SK-N-SH (cell line): ENCODE measurements at regions not wholly inside any gene's neighbourhood (a gene's known extent, or its start where the extent isn't known, plus 50 kb on each side); places are given as distances from the start of the nearest gene placed in this dataset.

Experiments used
- CTCF ChIA-PET: fragments of 300-600, 350-600 bp; formaldehyde crosslinking; extraction: SDS; loops from one replicate; lab custom pipeline; 2021; lab: Yijun Ruan, JAX
- POLR2A ChIA-PET: fragments of 350-600 bp; sonication (Branson Sonifier 250); formaldehyde crosslinking; extraction: SDS; loops from one replicate; lab custom pipeline; 2020; ENCODE audit warnings: antibody characterized with exemption, inconsistent platforms; lab: Yijun Ruan, JAX
- DNase-seq: peaks from one replicate; pipeline ENCODE4 v3.0.0; 2012
- H2AFZ ChIP-seq: fragments of 200-600 bp; sonication (generic); 2 replicates; pipeline ENCODE4 v1.8.1; 2016; ENCODE audit warnings: antibody characterized with exemption, mild to moderate bottlenecking, low read depth
- H3F3A ChIP-seq: fragments of 200-600 bp; sonication (generic); replicated peaks from 2 replicates; pipeline ENCODE3; 2016; ENCODE audit warnings: antibody characterized with exemption, mild to moderate bottlenecking; ENCODE audit not compliant: insufficient read depth
- H3K27ac ChIP-seq, 2 experiments: fragments of 200-500 bp in 1 of 2; fragments of 200-600 bp in 1 of 2; sonication (Bioruptor generic) in 1 of 2; sonication (generic), shearing (Covaris generic) in 1 of 2; 2 replicates each; pipeline versions ENCODE4 v1.5.1 to v1.6.1; 2014 to 2016; ENCODE audit warnings: low read depth in 2 of 2, inconsistent platforms in 1 of 2, low read length in 1 of 2, mild to moderate bottlenecking in 1 of 2, mixed read lengths in 1 of 2
- H3K27me3 ChIP-seq: fragments of 200-600 bp; sonication (generic), shearing (Covaris generic); 2 replicates; pipeline ENCODE4 v1.6.1; 2016; ENCODE audit warnings: mixed run types; ENCODE audit not compliant: insufficient read depth
- H3K36me3 ChIP-seq, 2 experiments: fragments of 200-500 bp in 1 of 2; fragments of 200-600 bp in 1 of 2; sonication (Bioruptor generic) in 1 of 2; sonication (generic) in 1 of 2; replicated peaks in 1 of 2; 2 replicates each; pipeline versions ENCODE3 to v1.5.1; 2014 to 2016; ENCODE audit warnings: low read length in 1 of 2, mild to moderate bottlenecking in 1 of 2; ENCODE audit not compliant: insufficient read depth in 2 of 2, control insufficient read depth in 1 of 2
- H3K4me1 ChIP-seq, 2 experiments: fragments of 200-500 bp in 1 of 2; fragments of 200-600 bp in 1 of 2; sonication (Bioruptor generic) in 1 of 2; sonication (generic), shearing (Covaris generic) in 1 of 2; 2 replicates each; pipeline versions ENCODE4 v1.5.1 to v1.6.1; 2014 to 2016; ENCODE audit warnings: low read depth in 1 of 2, low read length in 1 of 2, mixed run types in 1 of 2; ENCODE audit not compliant: insufficient read depth in 2 of 2, control insufficient read depth in 1 of 2
- H3K4me2 ChIP-seq: fragments of 200-600 bp; sonication (generic), shearing (Covaris generic); 2 replicates; pipeline ENCODE4 v1.6.1; 2017; ENCODE audit warnings: mixed run types
- H3K4me3 ChIP-seq, 2 experiments: fragments of 200-500 bp in 1 of 2; fragments of 200-600 bp in 1 of 2; sonication (Bioruptor generic) in 1 of 2; sonication (generic), shearing (Covaris generic) in 1 of 2; 2 replicates each; pipeline versions ENCODE4 v1.5.1 to v1.8.1; 2014 to 2016; ENCODE audit warnings: low read depth in 2 of 2, inconsistent platforms in 1 of 2, low read length in 1 of 2, mild to moderate bottlenecking in 1 of 2, mixed read lengths in 1 of 2, moderate library complexity in 1 of 2
- H3K79me2 ChIP-seq: fragments of 200-600 bp; sonication (generic); 2 replicates; pipeline ENCODE4 v1.8.1; 2017; ENCODE audit warnings: mild to moderate bottlenecking; ENCODE audit not compliant: insufficient read depth
- H3K9ac ChIP-seq: fragments of 200-600 bp; sonication (generic); 2 replicates; pipeline ENCODE4 v1.6.1; 2017; ENCODE audit warnings: mixed run types
- H3K9me2 ChIP-seq: fragments of 200-600 bp; sonication (generic); 2 replicates; pipeline ENCODE4 v1.6.1; 2017; ENCODE audit warnings: mixed run types
- H3K9me3 ChIP-seq: fragments of 200-600 bp; sonication (generic); 2 replicates; pipeline ENCODE4 v1.6.1; 2017; ENCODE audit warnings: mixed run types, mild to moderate bottlenecking, moderate library complexity
- H4K20me1 ChIP-seq: fragments of 200-600 bp; sonication (generic); 2 replicates; pipeline ENCODE4 v1.6.1; 2017; ENCODE audit warnings: mild to moderate bottlenecking, mixed run types; ENCODE audit not compliant: insufficient read depth
- ELF1 ChIP-seq: IDR thresholded peaks from 2 replicates; pipeline ENCODE4 v1.4.0; 2012
- EP300 ChIP-seq, 2 experiments: IDR thresholded peaks; 2 replicates each; pipeline versions ENCODE4 v1.4.0 to v1.6.1; 2012; ENCODE audit warnings: borderline replicate concordance in 1 of 2, low read depth in 1 of 2, low read length in 1 of 2
- FOSL2 ChIP-seq: IDR thresholded peaks from 2 replicates; pipeline ENCODE4 v1.4.0; 2012; ENCODE audit warnings: low read depth, mild to moderate bottlenecking, moderate library complexity, borderline replicate concordance
- FOXJ3 ChIP-seq: sonication (generic); formaldehyde crosslinking; IDR thresholded peaks from 2 replicates; pipeline ENCODE4 v1.5.1; 2020; ENCODE audit warnings: mild to moderate bottlenecking, missing genetic modification reagents
- FOXM1 ChIP-seq: IDR thresholded peaks from 2 replicates; pipeline ENCODE4 v1.4.0; 2012; ENCODE audit warnings: low read depth, mild to moderate bottlenecking
- GABPA ChIP-seq: IDR thresholded peaks from 2 replicates; pipeline ENCODE4 v1.4.0; 2012; ENCODE audit warnings: low read depth, mild to moderate bottlenecking
- GATA2 ChIP-seq: sonication (generic); formaldehyde crosslinking; IDR thresholded peaks from 2 replicates; pipeline ENCODE4 v1.5.0; 2020; ENCODE audit warnings: mild to moderate bottlenecking, missing genetic modification reagents
- JUND ChIP-seq: IDR thresholded peaks from 2 replicates; pipeline ENCODE4 v1.4.0; 2012
- NFIC ChIP-seq: IDR thresholded peaks from 2 replicates; pipeline ENCODE4 v1.4.0; 2012; ENCODE audit warnings: borderline replicate concordance
- PBX3 ChIP-seq: IDR thresholded peaks from 2 replicates; pipeline ENCODE4; 2012
- POLR2AphosphoS5 ChIP-seq: IDR thresholded peaks from 2 replicates; pipeline ENCODE4 v1.6.1; 2012; ENCODE audit warnings: low read depth, low read length
- RCOR1 ChIP-seq: fragments of 150-350 bp; IDR thresholded peaks from 2 replicates; pipeline ENCODE4 v1.6.1; 2017; ENCODE audit warnings: antibody characterized with exemption, low read length
- RFX5 ChIP-seq: IDR thresholded peaks from 2 replicates; pipeline ENCODE4 v1.6.1; 2012; ENCODE audit warnings: mild to moderate bottlenecking, improper control_type of control experiment, low read length
- SIN3A ChIP-seq: IDR thresholded peaks from 2 replicates; pipeline ENCODE4 v1.6.1; 2012; ENCODE audit warnings: low read depth, mild to moderate bottlenecking, low read length, moderate library complexity, borderline replicate concordance
- TCF12 ChIP-seq: IDR thresholded peaks from 2 replicates; pipeline ENCODE4 v1.4.0; 2012
- USF2 ChIP-seq: fragments of 150-350 bp; IDR thresholded peaks from 2 replicates; pipeline ENCODE4 v1.6.1; 2017; ENCODE audit warnings: antibody characterized with exemption, low read length, low read depth, borderline replicate concordance
- WGBS: methylation state at CpG from one replicate; pipeline ENCODE4 v1.1.6; 2017; ENCODE audit warnings: low lambda C conversion rate; 5-methylcytosine and 5-hydroxymethylcytosine counted together
- TF ChIP-seq, protein P1 (sequence below): IDR thresholded peaks from 2 replicates; pipeline ENCODE4 v1.4.0; 2012; ENCODE audit warnings: low read depth, borderline replicate concordance
- TF ChIP-seq, protein P2 (sequence below): fragments of 200-600 bp; sonication (generic); IDR thresholded peaks from 2 replicates; pipeline ENCODE4 v1.6.1; 2017; ENCODE audit warnings: antibody characterized with exemption, mild to moderate bottlenecking, moderate library complexity
- TF ChIP-seq, protein P3 (sequence below): IDR thresholded peaks from 2 replicates; pipeline ENCODE4 v1.6.1; 2012; ENCODE audit warnings: mild to moderate bottlenecking, low read depth, low read length, moderate library complexity

DNA sequence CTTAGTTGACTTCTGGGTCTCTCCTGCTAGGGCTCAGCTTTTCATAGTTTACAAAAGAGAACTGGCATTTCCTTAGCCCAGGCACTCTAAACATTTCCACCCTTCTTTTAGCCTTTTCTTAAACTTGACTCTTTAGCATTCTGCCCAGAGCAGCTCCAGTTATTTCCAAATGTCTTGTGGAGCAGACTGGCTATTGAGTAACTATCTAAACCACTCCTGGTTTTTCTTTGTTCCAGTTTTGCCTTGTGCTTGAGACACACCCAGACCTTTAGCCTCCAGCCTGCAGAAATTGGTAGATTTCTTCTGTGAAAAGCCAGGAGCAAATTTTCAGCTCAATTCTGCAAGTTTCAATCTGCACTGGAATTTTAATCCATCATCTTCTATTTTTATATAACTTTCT, 1813.1 kb downstream of the OLFM4 start:
- Histone ChIP-seq H3K4me1 (no peaks in the 10 kb centered on the region), H4K20me1 (no peaks in the 10 kb centered on the region), H3K4me2 (no peak overlapping the region), H2AFZ (no peak overlapping the region), H3F3A (no peaks in the 10 kb centered on the region), H3K36me3 (no peaks in the 10 kb centered on the region), H3K79me2 (no peaks in the 10 kb centered on the region), H3K9ac (no peak overlapping the region), H3K9me3 (no peaks in the 10 kb centered on the region), H3K4me3 (no peak overlapping the region), H3K27ac (no peak overlapping the region), H3K27me3 (no peaks in the 10 kb centered on the region), H3K9me2 (no peaks in the 10 kb centered on the region)
- ChIA-PET POLR2A (no interaction called here), CTCF (no interaction called here)
- DNase-seq = no peak
- TF ChIP-seq SIN3A (no peak), PBX3 (no peak), POLR2AphosphoS5 (no peak), RCOR1 (no peak)

- ChIA-PET POLR2A (no interaction called here), CTCF (no interaction called here)
- H3K4me3 ChIP-seq = no peak overlapping the region
- no peaks in the 10 kb centered on the region for H3K9me2 ChIP-seq
- no peaks in the 10 kb centered on the region for H3K79me2 ChIP-seq
- H2AFZ ChIP-seq = no peak overlapping the region
- TF ChIP-seq EP300 (IDR thresholded peaks at IDR 0.05; ENCODE audit: borderline replicate concordance in 1 of 2, low read depth in 1 of 2, low read length in 1 of 2) (no peak), NFIC (no peak), GABPA (no peak), FOXJ3 (no peak), FOSL2 (no peak), RCOR1 (no peak), JUND (no peak), FOXM1 (no peak), GATA2 (CRISPR knock-in tag) (no peak), TCF12 (no peak), RFX5 (no peak), ELF1 (no peak), USF2 (no peak)
- TF ChIP-seq, protein P1, sequence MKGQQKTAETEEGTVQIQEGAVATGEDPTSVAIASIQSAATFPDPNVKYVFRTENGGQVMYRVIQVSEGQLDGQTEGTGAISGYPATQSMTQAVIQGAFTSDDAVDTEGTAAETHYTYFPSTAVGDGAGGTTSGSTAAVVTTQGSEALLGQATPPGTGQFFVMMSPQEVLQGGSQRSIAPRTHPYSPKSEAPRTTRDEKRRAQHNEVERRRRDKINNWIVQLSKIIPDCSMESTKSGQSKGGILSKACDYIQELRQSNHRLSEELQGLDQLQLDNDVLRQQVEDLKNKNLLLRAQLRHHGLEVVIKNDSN = no peak
- TF ChIP-seq, protein P2, sequence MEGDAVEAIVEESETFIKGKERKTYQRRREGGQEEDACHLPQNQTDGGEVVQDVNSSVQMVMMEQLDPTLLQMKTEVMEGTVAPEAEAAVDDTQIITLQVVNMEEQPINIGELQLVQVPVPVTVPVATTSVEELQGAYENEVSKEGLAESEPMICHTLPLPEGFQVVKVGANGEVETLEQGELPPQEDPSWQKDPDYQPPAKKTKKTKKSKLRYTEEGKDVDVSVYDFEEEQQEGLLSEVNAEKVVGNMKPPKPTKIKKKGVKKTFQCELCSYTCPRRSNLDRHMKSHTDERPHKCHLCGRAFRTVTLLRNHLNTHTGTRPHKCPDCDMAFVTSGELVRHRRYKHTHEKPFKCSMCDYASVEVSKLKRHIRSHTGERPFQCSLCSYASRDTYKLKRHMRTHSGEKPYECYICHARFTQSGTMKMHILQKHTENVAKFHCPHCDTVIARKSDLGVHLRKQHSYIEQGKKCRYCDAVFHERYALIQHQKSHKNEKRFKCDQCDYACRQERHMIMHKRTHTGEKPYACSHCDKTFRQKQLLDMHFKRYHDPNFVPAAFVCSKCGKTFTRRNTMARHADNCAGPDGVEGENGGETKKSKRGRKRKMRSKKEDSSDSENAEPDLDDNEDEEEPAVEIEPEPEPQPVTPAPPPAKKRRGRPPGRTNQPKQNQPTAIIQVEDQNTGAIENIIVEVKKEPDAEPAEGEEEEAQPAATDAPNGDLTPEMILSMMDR = no peak
- TF ChIP-seq, protein P3, sequence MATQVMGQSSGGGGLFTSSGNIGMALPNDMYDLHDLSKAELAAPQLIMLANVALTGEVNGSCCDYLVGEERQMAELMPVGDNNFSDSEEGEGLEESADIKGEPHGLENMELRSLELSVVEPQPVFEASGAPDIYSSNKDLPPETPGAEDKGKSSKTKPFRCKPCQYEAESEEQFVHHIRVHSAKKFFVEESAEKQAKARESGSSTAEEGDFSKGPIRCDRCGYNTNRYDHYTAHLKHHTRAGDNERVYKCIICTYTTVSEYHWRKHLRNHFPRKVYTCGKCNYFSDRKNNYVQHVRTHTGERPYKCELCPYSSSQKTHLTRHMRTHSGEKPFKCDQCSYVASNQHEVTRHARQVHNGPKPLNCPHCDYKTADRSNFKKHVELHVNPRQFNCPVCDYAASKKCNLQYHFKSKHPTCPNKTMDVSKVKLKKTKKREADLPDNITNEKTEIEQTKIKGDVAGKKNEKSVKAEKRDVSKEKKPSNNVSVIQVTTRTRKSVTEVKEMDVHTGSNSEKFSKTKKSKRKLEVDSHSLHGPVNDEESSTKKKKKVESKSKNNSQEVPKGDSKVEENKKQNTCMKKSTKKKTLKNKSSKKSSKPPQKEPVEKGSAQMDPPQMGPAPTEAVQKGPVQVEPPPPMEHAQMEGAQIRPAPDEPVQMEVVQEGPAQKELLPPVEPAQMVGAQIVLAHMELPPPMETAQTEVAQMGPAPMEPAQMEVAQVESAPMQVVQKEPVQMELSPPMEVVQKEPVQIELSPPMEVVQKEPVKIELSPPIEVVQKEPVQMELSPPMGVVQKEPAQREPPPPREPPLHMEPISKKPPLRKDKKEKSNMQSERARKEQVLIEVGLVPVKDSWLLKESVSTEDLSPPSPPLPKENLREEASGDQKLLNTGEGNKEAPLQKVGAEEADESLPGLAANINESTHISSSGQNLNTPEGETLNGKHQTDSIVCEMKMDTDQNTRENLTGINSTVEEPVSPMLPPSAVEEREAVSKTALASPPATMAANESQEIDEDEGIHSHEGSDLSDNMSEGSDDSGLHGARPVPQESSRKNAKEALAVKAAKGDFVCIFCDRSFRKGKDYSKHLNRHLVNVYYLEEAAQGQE = no peak
- H3K4me1 ChIP-seq = no peaks in the 10 kb centered on the region
- H3K9ac ChIP-seq = no peak overlapping the region
- H4K20me1 ChIP-seq = no peaks in the 10 kb centered on the region
- 2% methylated on average over 6 of the region's 6 CpGs for WGBS
- H3K27me3 ChIP-seq = no peaks in the 10 kb centered on the region
- H3K4me2 ChIP-seq = no peak overlapping the region
- H3F3A ChIP-seq = no peaks in the 10 kb centered on the region
- no peaks in the 10 kb centered on the region for H3K36me3 ChIP-seq
- no peaks in the 10 kb centered on the region for H3K9me3 ChIP-seq
- H3K27ac ChIP-seq = no peak overlapping the region
- DNase-seq = no peak
Measured at GRCh38 chr13:54845351-54845965, 1816.8 kb downstream of the OLFM4 start.
